Choroid plexus epithelial cell (primary cell): ENCODE measurements at regions not wholly inside any gene's neighbourhood (a gene's known extent, or its start where the extent isn't known, plus 50 kb on each side); places are given as distances from the start of the nearest gene placed in this dataset.
A peak's percentile ranks its signal among the peaks of the same experiment; 100 is the strongest.

Experiments
- DNase-seq: peaks from one replicate; pipeline ENCODE4 v3.0.0-alpha.2; 2010; ENCODE audit warnings: low read depth
- H3K4me3 ChIP-seq: 2 replicates; pipeline ENCODE4 v1.5.1; 2011; ENCODE audit warnings: low read depth, mild to moderate bottlenecking, control low read depth, low read length, moderate library complexity
- TF ChIP-seq, protein P1 (sequence below): conservative IDR thresholded peaks from 2 replicates; pipeline ENCODE4 v1.5.1; 2011; ENCODE audit warnings: low read depth, mild to moderate bottlenecking, control low read depth, inconsistent platforms, low read length, moderate library complexity

DNA sequence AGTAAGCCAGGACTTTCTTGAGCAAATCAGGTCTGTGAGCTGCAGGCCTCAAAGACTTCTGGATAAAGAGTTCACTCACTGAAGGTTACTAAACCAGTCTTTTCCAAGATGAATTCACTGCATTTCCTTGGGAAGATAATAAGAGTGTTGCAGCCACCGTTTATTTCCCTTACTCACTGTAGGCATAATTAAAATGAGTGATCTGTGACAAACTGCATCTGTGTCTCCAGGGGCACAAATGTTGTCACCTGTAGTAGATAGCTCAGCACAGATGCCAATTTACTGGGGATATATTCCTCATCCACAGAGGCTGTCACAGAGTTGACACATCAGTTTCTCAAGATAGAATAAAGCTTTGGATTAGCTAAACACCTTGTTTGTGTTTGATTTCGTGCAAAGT is 580.2 kb downstream of the SPRY1 start:
- TF ChIP-seq, protein P1, sequence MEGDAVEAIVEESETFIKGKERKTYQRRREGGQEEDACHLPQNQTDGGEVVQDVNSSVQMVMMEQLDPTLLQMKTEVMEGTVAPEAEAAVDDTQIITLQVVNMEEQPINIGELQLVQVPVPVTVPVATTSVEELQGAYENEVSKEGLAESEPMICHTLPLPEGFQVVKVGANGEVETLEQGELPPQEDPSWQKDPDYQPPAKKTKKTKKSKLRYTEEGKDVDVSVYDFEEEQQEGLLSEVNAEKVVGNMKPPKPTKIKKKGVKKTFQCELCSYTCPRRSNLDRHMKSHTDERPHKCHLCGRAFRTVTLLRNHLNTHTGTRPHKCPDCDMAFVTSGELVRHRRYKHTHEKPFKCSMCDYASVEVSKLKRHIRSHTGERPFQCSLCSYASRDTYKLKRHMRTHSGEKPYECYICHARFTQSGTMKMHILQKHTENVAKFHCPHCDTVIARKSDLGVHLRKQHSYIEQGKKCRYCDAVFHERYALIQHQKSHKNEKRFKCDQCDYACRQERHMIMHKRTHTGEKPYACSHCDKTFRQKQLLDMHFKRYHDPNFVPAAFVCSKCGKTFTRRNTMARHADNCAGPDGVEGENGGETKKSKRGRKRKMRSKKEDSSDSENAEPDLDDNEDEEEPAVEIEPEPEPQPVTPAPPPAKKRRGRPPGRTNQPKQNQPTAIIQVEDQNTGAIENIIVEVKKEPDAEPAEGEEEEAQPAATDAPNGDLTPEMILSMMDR, result no peak
- no peak for DNase-seq
- no peak overlapping the region for H3K4me3 ChIP-seq

DNA sequence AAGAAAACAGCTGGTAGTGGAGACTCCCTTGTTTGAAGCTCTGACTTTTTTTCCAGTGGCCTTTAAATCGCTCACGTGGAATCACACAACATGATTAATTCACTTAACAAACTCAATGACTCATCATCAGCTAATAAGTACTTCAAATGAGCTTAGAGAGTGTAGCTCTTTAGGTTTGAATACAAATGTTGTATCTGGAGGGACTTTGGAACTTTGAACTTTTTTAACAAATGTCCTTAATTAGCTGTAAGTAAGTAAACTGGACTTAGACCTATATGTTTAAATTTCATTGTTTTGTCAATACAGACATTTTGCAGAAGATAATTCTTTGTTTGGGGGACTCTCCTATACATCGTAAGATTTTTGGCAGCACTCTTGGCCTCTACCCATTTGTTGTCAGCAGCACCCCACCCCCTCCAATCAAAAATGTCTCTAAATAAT is 581.1 kb downstream of the SPRY1 start:
- no peak for DNase-seq
- H3K4me3 ChIP-seq, result no peak overlapping the region
- TF ChIP-seq, protein P1, result no peak

DNA sequence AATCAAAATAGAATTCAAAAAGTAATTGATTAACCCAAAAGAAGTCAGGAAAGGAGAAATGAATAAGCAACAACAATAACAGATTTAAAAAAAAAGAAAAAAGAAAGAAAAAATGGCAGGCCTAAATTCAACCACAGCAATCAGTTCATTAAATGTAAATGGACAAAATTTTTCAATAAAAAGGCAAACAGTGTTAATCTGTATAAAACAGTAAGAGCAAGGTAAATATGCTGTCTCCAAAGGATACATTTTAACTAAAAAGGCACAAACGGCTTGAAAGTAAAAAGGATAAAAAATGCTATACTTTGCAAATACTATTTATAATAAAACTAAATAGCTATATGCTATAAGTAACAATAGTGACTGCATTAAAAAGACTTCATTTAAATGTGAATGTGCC is 582.0 kb downstream of the SPRY1 start:
- no peak for DNase-seq
- TF ChIP-seq, protein P1, result no peak
- H3K4me3 ChIP-seq, result no peak overlapping the region

DNA sequence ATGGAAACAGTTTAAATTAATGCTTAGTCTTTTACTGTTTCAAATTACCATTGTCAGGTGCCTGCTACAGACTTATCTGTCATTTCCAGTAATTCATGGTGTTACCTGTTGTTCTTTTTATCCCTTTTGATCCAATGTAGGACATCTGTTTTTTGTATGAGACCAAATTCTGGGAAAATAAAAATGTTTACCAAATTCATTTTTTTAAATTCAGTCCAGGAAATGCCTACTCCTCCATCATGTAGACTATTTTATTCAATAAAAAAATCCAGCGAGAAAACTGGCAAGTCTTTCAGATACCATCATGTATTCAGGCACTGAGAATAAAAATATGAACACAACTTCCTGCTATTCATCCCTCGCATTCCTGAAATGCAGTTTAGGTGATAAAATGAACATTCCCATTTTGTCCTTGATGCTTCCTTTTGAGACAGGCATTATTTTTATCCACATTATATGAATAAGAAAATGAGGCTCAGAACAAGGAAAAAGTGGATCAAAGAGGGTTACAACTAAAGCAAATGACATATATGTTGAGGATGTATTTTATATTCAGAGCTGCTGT is 584.2 kb downstream of the SPRY1 start:
- DNase-seq, result no peak
- no peak overlapping the region for H3K4me3 ChIP-seq
- TF ChIP-seq, protein P1, result no peak

DNA sequence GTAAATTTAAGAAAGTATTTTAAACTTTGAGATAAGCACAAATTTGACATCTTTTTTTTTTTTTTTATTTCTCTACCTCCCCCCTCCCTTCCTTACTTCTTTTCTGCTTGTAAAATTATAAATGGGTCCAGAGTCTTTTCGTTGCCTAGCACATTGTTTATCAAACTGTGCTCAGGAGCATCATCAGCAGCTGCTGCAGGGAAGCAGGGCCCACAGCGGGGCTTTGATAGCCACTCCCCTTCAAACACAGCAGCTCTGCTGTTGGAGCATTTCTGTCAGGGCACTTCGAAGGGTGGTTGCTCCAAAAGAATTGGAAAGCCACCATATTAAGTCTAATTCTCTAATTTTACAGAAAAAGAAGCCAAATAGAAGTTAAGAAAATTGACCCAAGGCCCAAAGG is 588.3 kb downstream of the SPRY1 start:
- DNase-seq, result no peak
- TF ChIP-seq, protein P1, result no peak
- H3K4me3 ChIP-seq, result no peak overlapping the region

DNA sequence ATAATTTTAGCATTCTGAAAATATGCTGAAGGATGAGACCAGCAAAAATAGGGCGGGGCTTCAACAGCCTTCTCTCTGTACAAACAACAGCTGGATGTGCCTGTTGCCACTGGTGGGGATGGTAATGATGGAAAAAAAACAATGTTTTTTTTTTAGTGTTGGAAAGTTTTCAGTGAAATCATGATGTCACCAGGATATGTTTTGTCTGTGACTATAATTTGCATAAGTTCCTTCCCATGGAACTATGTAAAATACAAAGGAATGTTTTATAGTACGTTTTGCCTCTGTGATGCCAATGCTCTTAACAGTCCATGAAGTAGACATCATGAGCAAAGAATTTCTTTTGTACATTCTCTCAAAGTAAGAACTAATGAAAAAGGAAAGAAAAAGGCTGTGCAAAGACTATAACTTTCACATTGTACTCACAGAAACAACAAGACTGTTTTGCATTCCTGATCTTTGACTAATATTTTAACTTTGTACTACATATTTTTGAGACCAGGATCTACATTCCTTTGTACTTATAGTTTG is 589.7 kb downstream of the SPRY1 start:
- no peak overlapping the region for H3K4me3 ChIP-seq
- DNase-seq, result peak; percentile 94
- TF ChIP-seq, protein P1, result no peak

DNA sequence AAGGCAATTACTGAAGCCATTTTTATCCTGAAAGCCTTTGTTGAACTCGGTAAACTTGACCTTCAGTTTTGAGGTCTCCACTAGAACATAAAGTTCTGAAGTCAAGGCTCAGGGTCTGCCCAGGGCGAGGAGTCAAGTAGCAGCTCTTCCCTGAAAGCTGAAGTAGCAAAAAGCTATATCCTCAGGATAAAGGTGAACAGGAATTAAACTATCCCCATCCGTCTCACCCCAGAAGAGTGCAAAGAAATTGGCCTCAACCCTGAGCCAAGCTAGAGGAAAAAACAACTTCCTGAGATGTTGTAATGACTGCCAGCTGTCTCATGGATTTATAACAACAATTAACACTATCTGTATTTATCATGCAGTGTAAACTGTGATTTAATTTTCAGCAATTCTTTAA is 590.8 kb downstream of the SPRY1 start:
- DNase-seq, result no peak
- no peak overlapping the region for H3K4me3 ChIP-seq
- TF ChIP-seq, protein P1, result no peak
